GM23338 (cell line): ENCODE measurements at regions not wholly inside any gene's neighbourhood (a gene's known extent, or its start where the extent isn't known, plus 50 kb on each side); places are given as distances from the start of the nearest gene placed in this dataset.

Source experiments
- ATAC-seq: fragments of 200-7000 bp; cut with Tn5 transposase; 3 replicates; pipeline ENCODE4 v1.9.1; 2020
- DNase-seq: peaks from one replicate; pipeline ENCODE4 v3.0.0-alpha.2; 2015; ENCODE audit warnings: low spot score
- H2AFZ ChIP-seq: fragments of 200-600 bp; sonication (generic); 2 replicates; pipeline ENCODE4 v1.8.0; 2016; ENCODE audit warnings: antibody characterized with exemption, mild to moderate bottlenecking, moderate library complexity
- H3F3A ChIP-seq: fragments of 200-600 bp; sonication (generic); replicated peaks from 2 replicates; pipeline ENCODE4 v1.8.0; 2017; ENCODE audit warnings: antibody characterized with exemption, mixed run types, low read depth
- H3K27ac ChIP-seq: fragments of 200-600 bp; sonication (generic); 2 replicates; pipeline ENCODE4 v1.6.1; 2016; ENCODE audit warnings: low read depth
- H3K27me3 ChIP-seq: fragments of 200-600 bp; sonication (generic); 2 replicates; pipeline ENCODE4 v1.8.0; 2016; ENCODE audit warnings: mild to moderate bottlenecking, mixed run types, moderate library complexity; ENCODE audit not compliant: insufficient read depth
- H3K36me3 ChIP-seq: fragments of 200-600 bp; sonication (generic); 2 replicates; pipeline ENCODE4 v1.8.0; 2016; ENCODE audit warnings: mild to moderate bottlenecking; ENCODE audit not compliant: insufficient read depth
- H3K4me1 ChIP-seq: fragments of 200-600 bp; sonication (generic); 2 replicates; pipeline ENCODE4 v1.8.0; 2016; ENCODE audit warnings: mild to moderate bottlenecking, moderate library complexity; ENCODE audit not compliant: insufficient read depth
- H3K4me2 ChIP-seq: fragments of 200-600 bp; sonication (generic); 2 replicates; pipeline ENCODE4 v1.7.1; 2017; ENCODE audit warnings: mixed run types
- H3K4me3 ChIP-seq: fragments of 200-600 bp; sonication (generic); 2 replicates; pipeline ENCODE4 v1.6.1; 2016; ENCODE audit warnings: mixed run types
- H3K79me2 ChIP-seq: fragments of 200-600 bp; sonication (generic); replicated peaks from 2 replicates; pipeline ENCODE4 v1.8.0; 2017; ENCODE audit warnings: mild to moderate bottlenecking; ENCODE audit not compliant: insufficient read depth
- H3K9me2 ChIP-seq: fragments of 200-600 bp; sonication (generic); 2 replicates; pipeline ENCODE4 v1.8.0; 2017; ENCODE audit not compliant: insufficient read depth
- H4K20me1 ChIP-seq: fragments of 200-600 bp; sonication (generic); replicated peaks from 2 replicates; pipeline ENCODE4 v1.8.0; 2017; ENCODE audit warnings: mild to moderate bottlenecking; ENCODE audit not compliant: insufficient read depth
- H3K27ac Mint-ChIP-seq: 2 replicates; pipeline ENCODE4 v1.8.0; 2020; ENCODE audit warnings: inconsistent platforms, mild to moderate bottlenecking, moderate library complexity, mixed read lengths
- H3K27me3 Mint-ChIP-seq: 3 replicates; pipeline ENCODE4 v1.8.0; 2022; ENCODE audit warnings: low read depth, mild to moderate bottlenecking, moderate library complexity, mixed read lengths, inconsistent platforms; ENCODE audit not compliant: insufficient read depth, poor library complexity
- H3K36me3 Mint-ChIP-seq: 3 replicates; pipeline ENCODE4 v1.8.0; 2021; ENCODE audit warnings: low read depth, mild to moderate bottlenecking, inconsistent platforms, moderate library complexity, mixed read lengths
- H3K4me1 Mint-ChIP-seq: 3 replicates; pipeline ENCODE4 v1.8.0; 2020; ENCODE audit warnings: mild to moderate bottlenecking, inconsistent platforms, mixed read lengths
- H3K4me3 Mint-ChIP-seq: 3 replicates; pipeline ENCODE4 v1.8.0; 2021; ENCODE audit warnings: moderate library complexity, mild to moderate bottlenecking, inconsistent platforms, mixed read lengths
- H3K9me3 Mint-ChIP-seq: 3 replicates; pipeline ENCODE4 v1.8.0; 2020; ENCODE audit warnings: moderate library complexity, mild to moderate bottlenecking, inconsistent platforms, mixed read lengths
- CREB1 ChIP-seq: fragments of 250-450 bp; sonication (Bioruptor Pico); IDR thresholded peaks from 2 replicates; pipeline ENCODE4 v1.5.0; 2020; ENCODE audit warnings: low read depth, mild to moderate bottlenecking, moderate library complexity
- EZH2 ChIP-seq: fragments of 200-600 bp; sonication (generic); IDR thresholded peaks from one replicate; pipeline ENCODE4 v1.8.0; 2017; ENCODE audit warnings: antibody characterized with exemption, mild to moderate bottlenecking, low read depth; ENCODE audit not compliant: unreplicated experiment
- EZH2phosphoT487 ChIP-seq: fragments of 200-600 bp; sonication (generic); IDR thresholded peaks from one replicate; pipeline ENCODE4 v1.8.1; 2018; ENCODE audit warnings: antibody characterized with exemption; ENCODE audit not compliant: unreplicated experiment
- JUNB ChIP-seq: IDR thresholded peaks from one replicate; pipeline ENCODE4 v1.6.1; 2016; ENCODE audit warnings: antibody characterized with exemption; ENCODE audit not compliant: unreplicated experiment
- NANOG ChIP-seq: IDR thresholded peaks from 2 replicates; pipeline ENCODE4 v1.6.1; 2016; ENCODE audit warnings: antibody characterized with exemption, borderline replicate concordance
- POLR2AphosphoS5 ChIP-seq: IDR thresholded peaks from 2 replicates; pipeline ENCODE4 v1.6.1; 2016; ENCODE audit warnings: antibody characterized with exemption, low read depth
- STAT1 ChIP-seq: IDR thresholded peaks from one replicate; pipeline ENCODE4 v1.6.1; 2016; ENCODE audit warnings: antibody characterized with exemption; ENCODE audit not compliant: unreplicated experiment
- ZNF114 ChIP-seq: fragments of 250-450 bp; sonication (Bioruptor Pico); IDR thresholded peaks from 2 replicates; pipeline ENCODE4 v1.5.0; 2020; ENCODE audit warnings: mild to moderate bottlenecking, moderate library complexity
- ZNF331 ChIP-seq: fragments of 250-450 bp; sonication (Bioruptor Pico); IDR thresholded peaks from 2 replicates; pipeline ENCODE4 v1.5.0; 2020; ENCODE audit warnings: low read depth, mild to moderate bottlenecking, moderate library complexity
- TF ChIP-seq, protein P1 (sequence below): IDR thresholded peaks from one replicate; pipeline ENCODE4 v1.6.1; 2018; ENCODE audit warnings: antibody characterized with exemption; ENCODE audit not compliant: unreplicated experiment
- TF ChIP-seq, protein P2 (sequence below): IDR thresholded peaks from 2 replicates; pipeline ENCODE4 v1.6.1; 2016; ENCODE audit warnings: antibody characterized with exemption
- TF ChIP-seq, protein P3 (sequence below), 2 experiments: fragments of 200-600 bp in 1 of 2; sonication (generic) in 1 of 2; conservative IDR thresholded peaks; 2 replicates each; pipeline versions ENCODE4 v1.5.1 to v1.6.1; 2016 to 2017; ENCODE audit warnings: antibody characterized with exemption in 2 of 2, low read depth in 2 of 2, mild to moderate bottlenecking in 2 of 2, moderate library complexity in 1 of 2
- TF ChIP-seq, protein P4 (sequence below): fragments of 250-450 bp; sonication (Bioruptor Pico); IDR thresholded peaks from 2 replicates; pipeline ENCODE4 v1.5.0; 2020; ENCODE audit warnings: mild to moderate bottlenecking, moderate library complexity

DNA sequence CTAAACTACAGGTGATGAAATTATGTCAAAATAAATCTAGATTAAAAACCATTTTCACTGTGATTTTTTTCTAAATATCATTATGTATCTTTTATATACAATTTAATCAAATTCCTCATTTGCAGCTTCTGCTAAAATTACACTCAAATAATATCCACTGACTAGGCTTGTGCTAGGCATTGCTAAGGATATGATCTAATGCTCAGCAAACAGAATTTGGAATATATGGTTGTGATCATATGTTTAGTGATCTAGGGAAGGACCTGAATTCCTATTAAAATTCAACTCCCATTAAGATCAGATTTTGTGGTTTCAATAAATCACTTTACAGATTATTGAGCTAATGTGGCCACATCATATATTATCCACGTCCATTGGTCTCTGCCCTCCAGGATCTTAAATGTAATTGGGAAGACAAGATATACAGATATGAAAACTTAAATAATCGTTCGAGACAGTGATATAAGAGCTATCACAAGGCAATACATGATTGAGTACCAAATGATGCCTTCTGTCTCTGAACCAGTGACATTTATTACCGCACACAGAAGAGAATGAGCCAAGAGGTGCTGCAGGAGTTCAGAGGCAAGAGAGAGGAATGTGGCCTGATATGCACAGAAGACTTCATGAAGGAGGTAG is 206.0 kb upstream of the RPS6KA3 start:
- H3K4me3 Mint-ChIP-seq: no peak overlapping the region
- Histone ChIP-seq H4K20me1 (no peaks in the 10 kb centered on the region), H3K4me1 (no peaks in the 10 kb centered on the region), H3K36me3 (no peaks in the 10 kb centered on the region), H3K27ac (no peak overlapping the region), H2AFZ (no peak overlapping the region), H3K9me2 (no peaks in the 10 kb centered on the region), H3K27me3 (no peaks in the 10 kb centered on the region), H3F3A (no peaks in the 10 kb centered on the region), H3K4me2 (no peak overlapping the region), H3K4me3 (no peak overlapping the region), H3K79me2 (no peaks in the 10 kb centered on the region)
- no peak for DNase-seq
- H3K9me3 Mint-ChIP-seq: no peaks in the 10 kb centered on the region
- TF ChIP-seq CREB1 (no peak), ZNF114 (CRISPR knock-in tag) (no peak), EZH2phosphoT487 (no peak), NANOG (no peak), EZH2 (no peak), JUNB (no peak), ZNF331 (CRISPR knock-in tag) (no peak), POLR2AphosphoS5 (no peak), STAT1 (no peak)
- TF ChIP-seq, protein P1, sequence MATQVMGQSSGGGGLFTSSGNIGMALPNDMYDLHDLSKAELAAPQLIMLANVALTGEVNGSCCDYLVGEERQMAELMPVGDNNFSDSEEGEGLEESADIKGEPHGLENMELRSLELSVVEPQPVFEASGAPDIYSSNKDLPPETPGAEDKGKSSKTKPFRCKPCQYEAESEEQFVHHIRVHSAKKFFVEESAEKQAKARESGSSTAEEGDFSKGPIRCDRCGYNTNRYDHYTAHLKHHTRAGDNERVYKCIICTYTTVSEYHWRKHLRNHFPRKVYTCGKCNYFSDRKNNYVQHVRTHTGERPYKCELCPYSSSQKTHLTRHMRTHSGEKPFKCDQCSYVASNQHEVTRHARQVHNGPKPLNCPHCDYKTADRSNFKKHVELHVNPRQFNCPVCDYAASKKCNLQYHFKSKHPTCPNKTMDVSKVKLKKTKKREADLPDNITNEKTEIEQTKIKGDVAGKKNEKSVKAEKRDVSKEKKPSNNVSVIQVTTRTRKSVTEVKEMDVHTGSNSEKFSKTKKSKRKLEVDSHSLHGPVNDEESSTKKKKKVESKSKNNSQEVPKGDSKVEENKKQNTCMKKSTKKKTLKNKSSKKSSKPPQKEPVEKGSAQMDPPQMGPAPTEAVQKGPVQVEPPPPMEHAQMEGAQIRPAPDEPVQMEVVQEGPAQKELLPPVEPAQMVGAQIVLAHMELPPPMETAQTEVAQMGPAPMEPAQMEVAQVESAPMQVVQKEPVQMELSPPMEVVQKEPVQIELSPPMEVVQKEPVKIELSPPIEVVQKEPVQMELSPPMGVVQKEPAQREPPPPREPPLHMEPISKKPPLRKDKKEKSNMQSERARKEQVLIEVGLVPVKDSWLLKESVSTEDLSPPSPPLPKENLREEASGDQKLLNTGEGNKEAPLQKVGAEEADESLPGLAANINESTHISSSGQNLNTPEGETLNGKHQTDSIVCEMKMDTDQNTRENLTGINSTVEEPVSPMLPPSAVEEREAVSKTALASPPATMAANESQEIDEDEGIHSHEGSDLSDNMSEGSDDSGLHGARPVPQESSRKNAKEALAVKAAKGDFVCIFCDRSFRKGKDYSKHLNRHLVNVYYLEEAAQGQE: no peak
- TF ChIP-seq, protein P2, sequence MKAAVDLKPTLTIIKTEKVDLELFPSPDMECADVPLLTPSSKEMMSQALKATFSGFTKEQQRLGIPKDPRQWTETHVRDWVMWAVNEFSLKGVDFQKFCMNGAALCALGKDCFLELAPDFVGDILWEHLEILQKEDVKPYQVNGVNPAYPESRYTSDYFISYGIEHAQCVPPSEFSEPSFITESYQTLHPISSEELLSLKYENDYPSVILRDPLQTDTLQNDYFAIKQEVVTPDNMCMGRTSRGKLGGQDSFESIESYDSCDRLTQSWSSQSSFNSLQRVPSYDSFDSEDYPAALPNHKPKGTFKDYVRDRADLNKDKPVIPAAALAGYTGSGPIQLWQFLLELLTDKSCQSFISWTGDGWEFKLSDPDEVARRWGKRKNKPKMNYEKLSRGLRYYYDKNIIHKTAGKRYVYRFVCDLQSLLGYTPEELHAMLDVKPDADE: no peak
- TF ChIP-seq, protein P3, sequence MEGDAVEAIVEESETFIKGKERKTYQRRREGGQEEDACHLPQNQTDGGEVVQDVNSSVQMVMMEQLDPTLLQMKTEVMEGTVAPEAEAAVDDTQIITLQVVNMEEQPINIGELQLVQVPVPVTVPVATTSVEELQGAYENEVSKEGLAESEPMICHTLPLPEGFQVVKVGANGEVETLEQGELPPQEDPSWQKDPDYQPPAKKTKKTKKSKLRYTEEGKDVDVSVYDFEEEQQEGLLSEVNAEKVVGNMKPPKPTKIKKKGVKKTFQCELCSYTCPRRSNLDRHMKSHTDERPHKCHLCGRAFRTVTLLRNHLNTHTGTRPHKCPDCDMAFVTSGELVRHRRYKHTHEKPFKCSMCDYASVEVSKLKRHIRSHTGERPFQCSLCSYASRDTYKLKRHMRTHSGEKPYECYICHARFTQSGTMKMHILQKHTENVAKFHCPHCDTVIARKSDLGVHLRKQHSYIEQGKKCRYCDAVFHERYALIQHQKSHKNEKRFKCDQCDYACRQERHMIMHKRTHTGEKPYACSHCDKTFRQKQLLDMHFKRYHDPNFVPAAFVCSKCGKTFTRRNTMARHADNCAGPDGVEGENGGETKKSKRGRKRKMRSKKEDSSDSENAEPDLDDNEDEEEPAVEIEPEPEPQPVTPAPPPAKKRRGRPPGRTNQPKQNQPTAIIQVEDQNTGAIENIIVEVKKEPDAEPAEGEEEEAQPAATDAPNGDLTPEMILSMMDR (conservative IDR thresholded peaks at IDR 0.05; ENCODE audit: low read depth in 2 of 2): no peak
- TF ChIP-seq, protein P4, sequence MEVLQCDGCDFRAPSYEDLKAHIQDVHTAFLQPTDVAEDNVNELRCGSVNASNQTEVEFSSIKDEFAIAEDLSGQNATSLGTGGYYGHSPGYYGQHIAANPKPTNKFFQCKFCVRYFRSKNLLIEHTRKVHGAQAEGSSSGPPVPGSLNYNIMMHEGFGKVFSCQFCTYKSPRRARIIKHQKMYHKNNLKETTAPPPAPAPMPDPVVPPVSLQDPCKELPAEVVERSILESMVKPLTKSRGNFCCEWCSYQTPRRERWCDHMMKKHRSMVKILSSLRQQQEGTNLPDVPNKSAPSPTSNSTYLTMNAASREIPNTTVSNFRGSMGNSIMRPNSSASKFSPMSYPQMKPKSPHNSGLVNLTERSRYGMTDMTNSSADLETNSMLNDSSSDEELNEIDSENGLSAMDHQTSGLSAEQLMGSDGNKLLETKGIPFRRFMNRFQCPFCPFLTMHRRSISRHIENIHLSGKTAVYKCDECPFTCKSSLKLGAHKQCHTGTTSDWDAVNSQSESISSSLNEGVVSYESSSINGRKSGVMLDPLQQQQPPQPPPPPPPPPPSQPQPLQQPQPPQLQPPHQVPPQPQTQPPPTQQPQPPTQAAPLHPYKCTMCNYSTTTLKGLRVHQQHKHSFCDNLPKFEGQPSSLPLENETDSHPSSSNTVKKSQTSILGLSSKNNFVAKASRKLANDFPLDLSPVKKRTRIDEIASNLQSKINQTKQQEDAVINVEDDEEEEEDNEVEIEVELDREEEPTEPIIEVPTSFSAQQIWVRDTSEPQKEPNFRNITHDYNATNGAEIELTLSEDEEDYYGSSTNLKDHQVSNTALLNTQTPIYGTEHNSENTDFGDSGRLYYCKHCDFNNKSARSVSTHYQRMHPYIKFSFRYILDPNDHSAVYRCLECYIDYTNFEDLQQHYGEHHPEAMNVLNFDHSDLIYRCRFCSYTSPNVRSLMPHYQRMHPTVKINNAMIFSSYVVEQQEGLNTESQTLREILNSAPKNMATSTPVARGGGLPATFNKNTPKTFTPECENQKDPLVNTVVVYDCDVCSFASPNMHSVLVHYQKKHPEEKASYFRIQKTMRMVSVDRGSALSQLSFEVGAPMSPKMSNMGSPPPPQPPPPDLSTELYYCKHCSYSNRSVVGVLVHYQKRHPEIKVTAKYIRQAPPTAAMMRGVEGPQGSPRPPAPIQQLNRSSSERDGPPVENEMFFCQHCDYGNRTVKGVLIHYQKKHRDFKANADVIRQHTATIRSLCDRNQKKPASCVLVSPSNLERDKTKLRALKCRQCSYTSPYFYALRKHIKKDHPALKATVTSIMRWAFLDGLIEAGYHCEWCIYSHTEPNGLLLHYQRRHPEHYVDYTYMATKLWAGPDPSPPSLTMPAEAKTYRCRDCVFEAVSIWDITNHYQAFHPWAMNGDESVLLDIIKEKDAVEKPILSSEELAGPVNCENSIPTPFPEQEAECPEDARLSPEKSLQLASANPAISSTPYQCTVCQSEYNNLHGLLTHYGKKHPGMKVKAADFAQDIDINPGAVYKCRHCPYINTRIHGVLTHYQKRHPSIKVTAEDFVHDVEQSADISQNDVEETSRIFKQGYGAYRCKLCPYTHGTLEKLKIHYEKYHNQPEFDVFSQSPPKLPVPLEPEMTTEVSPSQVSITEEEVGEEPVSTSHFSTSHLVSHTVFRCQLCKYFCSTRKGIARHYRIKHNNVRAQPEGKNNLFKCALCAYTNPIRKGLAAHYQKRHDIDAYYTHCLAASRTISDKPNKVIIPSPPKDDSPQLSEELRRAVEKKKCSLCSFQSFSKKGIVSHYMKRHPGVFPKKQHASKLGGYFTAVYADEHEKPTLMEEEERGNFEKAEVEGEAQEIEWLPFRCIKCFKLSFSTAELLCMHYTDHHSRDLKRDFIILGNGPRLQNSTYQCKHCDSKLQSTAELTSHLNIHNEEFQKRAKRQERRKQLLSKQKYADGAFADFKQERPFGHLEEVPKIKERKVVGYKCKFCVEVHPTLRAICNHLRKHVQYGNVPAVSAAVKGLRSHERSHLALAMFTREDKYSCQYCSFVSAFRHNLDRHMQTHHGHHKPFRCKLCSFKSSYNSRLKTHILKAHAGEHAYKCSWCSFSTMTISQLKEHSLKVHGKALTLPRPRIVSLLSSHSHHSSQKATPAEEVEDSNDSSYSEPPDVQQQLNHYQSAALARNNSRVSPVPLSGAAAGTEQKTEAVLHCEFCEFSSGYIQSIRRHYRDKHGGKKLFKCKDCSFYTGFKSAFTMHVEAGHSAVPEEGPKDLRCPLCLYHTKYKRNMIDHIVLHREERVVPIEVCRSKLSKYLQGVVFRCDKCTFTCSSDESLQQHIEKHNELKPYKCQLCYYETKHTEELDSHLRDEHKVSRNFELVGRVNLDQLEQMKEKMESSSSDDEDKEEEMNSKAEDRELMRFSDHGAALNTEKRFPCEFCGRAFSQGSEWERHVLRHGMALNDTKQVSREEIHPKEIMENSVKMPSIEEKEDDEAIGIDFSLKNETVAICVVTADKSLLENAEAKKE (CRISPR knock-in tag): no peak
- H3K36me3 Mint-ChIP-seq: no peaks in the 10 kb centered on the region
- H3K4me1 Mint-ChIP-seq: no peaks in the 10 kb centered on the region
- no peaks in the 10 kb centered on the region for H3K27me3 Mint-ChIP-seq
- ATAC-seq: no peak
- no peak overlapping the region for H3K27ac Mint-ChIP-seq
